ENCODE measurements at regions not wholly inside any gene's neighbourhood (a gene's known extent, or its start where the extent isn't known, plus 50 kb on each side); places are given as distances from the start of the nearest gene placed in this dataset.

DNA sequence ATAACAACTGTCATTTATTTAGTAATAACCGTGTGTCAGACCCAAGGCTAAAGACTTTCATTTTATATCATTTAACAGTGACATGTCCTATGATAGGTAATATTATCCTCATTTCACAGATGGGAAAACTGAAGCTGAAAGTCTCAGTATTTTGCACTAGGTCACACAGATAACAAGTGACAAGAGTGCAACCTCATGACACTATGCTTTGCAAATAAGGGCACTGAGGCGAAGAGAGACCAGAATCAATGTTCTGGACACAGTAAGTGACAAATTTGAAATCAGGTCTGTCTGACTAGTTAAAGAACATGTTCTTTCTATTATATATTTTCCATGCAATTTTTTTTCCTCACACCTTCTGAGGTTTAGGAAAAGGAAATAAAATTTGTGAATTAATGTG is 585.7 kb downstream of the LRRC70 start:
- TF ChIP-seq, protein P1, sequence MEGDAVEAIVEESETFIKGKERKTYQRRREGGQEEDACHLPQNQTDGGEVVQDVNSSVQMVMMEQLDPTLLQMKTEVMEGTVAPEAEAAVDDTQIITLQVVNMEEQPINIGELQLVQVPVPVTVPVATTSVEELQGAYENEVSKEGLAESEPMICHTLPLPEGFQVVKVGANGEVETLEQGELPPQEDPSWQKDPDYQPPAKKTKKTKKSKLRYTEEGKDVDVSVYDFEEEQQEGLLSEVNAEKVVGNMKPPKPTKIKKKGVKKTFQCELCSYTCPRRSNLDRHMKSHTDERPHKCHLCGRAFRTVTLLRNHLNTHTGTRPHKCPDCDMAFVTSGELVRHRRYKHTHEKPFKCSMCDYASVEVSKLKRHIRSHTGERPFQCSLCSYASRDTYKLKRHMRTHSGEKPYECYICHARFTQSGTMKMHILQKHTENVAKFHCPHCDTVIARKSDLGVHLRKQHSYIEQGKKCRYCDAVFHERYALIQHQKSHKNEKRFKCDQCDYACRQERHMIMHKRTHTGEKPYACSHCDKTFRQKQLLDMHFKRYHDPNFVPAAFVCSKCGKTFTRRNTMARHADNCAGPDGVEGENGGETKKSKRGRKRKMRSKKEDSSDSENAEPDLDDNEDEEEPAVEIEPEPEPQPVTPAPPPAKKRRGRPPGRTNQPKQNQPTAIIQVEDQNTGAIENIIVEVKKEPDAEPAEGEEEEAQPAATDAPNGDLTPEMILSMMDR (IDR thresholded peaks at IDR 0.05): no peak
- TF ChIP-seq POLR2A (IDR thresholded peaks at IDR 0.05): no peak

Measured in Peyer's patch (tissue), 4 donors.